LNCaP clone FGC (cell line): ENCODE measurements at regions not wholly inside any gene's neighbourhood (a gene's known extent, or its start where the extent isn't known, plus 50 kb on each side); places are given as distances from the start of the nearest gene placed in this dataset.

Experiments used
- DNase-seq: peaks from one replicate; pipeline ENCODE4 v3.0.0-alpha.2; 2011; ENCODE audit warnings: low read depth
- H3K4me3 ChIP-seq: 2 replicates; pipeline ENCODE4 v1.5.1; 2011; ENCODE audit warnings: mild to moderate bottlenecking, low read depth, low read length, control low read depth
- CTCF ChIP-seq: IDR thresholded peaks from 2 replicates; pipeline ENCODE4 v1.5.1; 2012; ENCODE audit warnings: mild to moderate bottlenecking; ENCODE audit not compliant: control insufficient read depth, insufficient read depth; ENCODE audit errors: extremely low read depth

- no peak for TF ChIP-seq CTCF
- H3K4me3 ChIP-seq, result no peak overlapping the region
- DNase-seq, result no peak
These were observed 71.8 kb upstream of the ZNF521 start for GRCh38 chr18:25423760-25424159.

DNA sequence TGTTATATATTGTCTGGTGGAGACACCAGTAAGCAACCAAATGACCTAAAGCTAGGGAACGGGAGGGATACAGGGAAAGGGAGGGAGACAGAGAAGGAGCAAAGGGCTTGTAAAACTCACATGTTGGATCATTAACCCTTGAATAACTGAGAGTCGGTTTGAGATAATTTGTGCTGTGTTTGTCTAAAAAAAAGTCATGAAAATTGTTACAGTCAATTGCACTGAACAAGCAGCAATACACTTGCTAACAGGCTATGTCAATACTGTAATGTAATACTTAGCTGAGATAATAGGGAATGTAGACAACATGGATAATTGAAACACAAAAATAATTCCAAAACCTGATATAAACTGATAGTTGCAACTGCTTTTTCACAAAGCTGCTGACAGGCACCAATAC lies 71.3 kb upstream of the ZNF521 start:
- TF ChIP-seq CTCF, result no peak
- H3K4me3 ChIP-seq, result no peak overlapping the region
- DNase-seq, result no peak

GRCh38 chr18:25422230-25422629 lies 70.3 kb upstream of the ZNF521 start:
- no peak overlapping the region for H3K4me3 ChIP-seq
- TF ChIP-seq CTCF, result no peak
- no peak for DNase-seq

DNA sequence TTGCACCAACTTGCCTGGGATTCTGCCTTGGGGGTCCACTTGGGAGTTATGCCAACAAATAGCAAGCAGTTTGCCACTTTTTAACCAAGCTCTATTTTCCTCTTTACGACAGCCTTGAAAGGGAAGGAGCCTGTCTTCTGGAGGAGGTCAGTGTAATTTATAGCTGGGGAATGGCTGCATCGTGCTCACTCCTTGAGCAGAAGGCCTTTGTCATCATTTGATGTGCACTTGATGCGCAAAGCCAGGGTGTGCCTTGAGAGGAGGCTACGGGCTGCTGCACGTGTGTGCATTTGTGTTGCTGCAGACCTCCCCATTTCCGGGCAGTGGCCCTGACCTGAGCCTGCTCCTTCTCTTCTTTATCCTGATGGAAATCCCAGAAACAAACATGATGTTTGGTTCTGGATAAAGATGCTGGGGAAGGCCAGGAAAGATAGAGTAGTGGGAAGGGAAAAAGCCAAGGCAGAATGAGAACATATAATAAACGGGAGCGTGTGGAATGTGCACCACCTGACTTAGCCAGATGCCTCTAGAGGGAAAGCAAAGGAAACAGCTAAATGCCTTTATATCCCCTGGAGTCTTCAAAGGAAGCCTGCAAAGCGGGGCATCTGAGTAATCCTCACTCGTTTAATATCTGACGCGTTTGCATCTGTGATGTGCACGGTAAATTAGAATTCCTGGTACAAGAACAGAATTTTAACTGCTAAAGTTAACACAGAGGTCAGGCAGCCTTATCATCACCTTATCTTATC lies 68.3 kb upstream of the ZNF521 start:
- no peak overlapping the region for H3K4me3 ChIP-seq
- no peak for DNase-seq
- TF ChIP-seq CTCF, result no peak

DNA sequence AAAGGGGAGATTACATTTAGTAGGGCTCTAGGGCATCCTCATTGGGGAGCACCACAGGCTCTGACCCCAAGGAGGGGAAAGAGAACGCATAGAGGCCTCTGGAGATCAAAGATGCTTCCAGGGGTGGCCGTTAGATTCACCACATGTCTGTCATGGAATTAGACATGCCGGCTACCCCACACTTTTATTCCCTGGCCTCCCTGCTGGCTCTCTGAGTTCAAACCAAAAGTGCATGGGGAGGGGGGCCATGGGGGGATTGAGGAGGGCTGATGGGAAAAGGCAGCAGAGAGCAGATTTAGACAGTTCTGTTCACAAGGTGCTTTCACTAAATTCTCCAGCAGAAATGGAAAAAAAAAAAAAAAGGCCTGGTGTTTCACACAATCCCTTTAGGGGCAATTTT lies 64.4 kb upstream of the ZNF521 start:
- TF ChIP-seq CTCF, result no peak
- H3K4me3 ChIP-seq, result no peak overlapping the region
- DNase-seq, result no peak

- no peak overlapping the region for H3K4me3 ChIP-seq
- no peak for DNase-seq
- no peak for TF ChIP-seq CTCF
These were observed 58.0 kb upstream of the ZNF521 start for GRCh38 chr18:25409971-25410370.

DNA sequence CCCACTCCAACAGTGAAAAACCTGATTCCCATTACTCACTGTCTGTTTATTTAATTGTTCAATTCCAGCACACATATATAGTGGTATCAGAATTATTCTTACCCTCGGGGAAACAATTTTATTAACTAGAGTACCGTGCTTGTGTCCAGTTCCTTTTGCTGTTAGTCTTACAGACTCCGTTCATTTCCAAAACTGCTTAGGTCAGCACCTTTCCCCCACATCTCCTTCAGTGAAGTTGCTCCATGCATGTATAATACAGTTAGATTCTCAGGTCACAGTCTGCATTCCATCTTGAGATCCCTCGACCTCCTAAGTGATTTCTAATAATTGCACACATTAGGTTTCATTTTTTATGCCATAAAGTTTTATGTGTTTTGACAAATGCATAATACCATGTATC lies 56.3 kb upstream of the ZNF521 start:
- DNase-seq, result no peak
- no peak for TF ChIP-seq CTCF
- H3K4me3 ChIP-seq, result no peak overlapping the region
